GM04504 (cell line): ENCODE measurements at regions not wholly inside any gene's neighbourhood (a gene's known extent, or its start where the extent isn't known, plus 50 kb on each side); places are given as distances from the start of the nearest gene placed in this dataset.
A peak's percentile ranks its signal among the peaks of the same experiment; 100 is the strongest.

Experiments used
- DNase-seq: peaks from one replicate; pipeline ENCODE4 v3.0.0-alpha.2; 2012; ENCODE audit warnings: low read depth

DNA sequence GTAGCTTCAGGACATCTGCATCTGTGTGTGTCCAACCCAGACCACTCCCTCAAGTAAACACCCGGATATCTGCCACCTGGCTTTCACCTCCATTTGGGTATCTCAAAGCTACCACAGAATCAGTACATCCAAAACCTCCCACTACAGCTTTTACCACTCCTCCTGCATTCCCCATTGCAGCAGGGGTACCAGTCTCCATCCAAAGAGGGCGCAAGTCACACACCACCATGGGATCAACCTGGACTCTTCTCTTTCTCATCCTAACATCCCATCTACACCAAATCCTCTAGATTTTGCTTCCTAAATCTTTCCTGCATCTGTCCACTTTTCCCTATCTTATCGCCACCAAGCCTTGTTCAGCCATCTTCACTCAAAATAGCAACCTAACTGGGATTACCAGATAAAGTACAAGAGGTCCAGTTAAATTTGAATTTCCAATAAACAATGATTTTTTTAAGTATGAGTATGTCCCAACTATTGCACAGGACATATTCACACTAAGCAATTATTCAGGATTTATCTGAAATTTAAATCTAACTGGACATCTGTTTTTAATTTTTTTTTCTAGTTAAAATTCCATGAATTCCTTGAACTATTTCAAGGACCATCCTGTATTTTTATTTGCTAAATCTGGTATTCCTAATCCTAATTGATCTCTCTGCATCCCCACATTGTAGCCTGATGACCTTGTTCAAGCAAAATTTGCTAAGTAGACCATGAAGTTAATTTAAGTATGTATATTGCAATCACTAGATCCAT, 164.3 kb upstream of the MLN start:
- no peak for DNase-seq

DNA sequence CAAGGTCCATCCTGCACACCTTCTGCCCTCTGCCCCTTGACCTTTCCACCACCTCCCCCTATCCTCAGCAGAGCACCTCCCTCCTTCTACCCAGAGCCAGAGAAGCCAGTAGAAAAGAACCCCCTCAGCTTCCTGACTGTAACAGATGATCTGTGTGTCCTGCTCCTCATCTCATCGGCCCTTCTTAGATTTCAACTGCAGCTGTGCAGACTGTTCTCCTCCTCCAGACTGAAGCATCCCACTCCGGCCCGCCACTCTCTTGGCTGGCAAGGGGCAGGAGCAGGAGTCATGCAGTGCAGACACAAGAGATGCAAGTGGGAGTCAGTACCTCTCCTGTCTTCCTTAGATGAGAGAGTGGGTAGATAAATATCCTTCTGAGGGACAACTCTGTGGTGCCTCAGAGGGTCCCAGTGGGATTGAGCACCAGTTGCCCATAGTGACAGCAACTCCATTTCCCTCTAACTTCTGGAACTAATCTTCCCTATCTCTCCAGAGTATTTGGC, 163.5 kb upstream of the MLN start:
- no peak for DNase-seq

DNA sequence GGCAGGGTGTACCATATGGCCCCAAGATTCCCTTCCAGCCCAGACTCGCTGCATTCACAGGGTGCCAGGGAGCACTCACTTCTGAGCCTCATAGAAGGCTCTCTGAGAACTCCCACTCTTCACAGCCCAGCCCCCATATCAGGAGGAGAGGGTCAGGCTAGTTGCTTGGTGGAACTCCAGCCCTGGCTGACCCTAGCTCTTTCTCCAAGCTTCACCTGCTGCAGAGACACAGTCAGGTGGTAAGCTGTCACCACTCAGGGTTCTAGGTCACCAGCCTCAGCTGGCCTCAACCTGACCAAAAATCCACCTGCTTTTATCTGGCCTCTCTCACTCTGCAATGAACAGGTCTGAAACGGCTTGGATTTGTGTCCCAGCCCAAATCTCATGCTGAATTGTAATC, 162.7 kb upstream of the MLN start:
- no peak for DNase-seq

DNA sequence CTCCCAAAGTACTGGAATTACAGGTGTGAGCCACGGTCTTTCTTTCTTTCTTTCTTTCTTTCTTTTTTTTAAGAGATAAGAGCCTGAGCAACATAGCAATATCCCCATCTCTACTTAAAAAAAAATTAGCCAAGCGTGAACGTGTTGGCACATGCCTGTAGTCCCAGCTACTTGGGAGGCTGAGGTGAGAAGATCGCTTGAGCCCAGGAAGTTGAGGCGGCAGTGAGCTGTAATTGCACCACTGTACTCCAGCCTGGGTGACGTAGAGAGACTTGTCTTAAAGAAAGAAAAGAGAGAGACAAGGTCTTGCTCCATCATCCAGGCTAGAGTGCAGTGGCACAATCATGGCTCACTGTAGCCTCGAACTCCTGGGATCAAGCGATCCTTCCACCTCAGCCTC, 162.0 kb upstream of the MLN start:
- no peak for DNase-seq

DNA sequence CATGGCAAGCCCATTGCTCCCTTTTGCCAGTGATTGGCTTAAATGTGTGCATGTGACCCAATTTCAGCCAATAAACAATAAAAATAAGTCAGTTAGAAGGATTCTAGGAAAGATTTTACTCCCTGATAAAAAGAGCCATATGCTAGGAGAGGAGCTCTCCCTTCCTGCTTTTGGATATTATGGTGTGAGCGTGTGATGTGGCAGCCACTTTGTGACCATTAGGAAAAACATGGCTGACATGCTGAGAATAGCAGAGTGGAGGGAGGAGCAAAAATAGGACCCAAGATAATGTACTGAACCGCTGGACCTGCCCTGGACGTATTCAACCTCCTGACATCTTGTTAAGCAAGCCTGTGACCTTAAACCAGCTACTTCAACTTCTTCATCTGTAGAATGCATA, 160.6 kb upstream of the MLN start:
- no peak for DNase-seq

DNA sequence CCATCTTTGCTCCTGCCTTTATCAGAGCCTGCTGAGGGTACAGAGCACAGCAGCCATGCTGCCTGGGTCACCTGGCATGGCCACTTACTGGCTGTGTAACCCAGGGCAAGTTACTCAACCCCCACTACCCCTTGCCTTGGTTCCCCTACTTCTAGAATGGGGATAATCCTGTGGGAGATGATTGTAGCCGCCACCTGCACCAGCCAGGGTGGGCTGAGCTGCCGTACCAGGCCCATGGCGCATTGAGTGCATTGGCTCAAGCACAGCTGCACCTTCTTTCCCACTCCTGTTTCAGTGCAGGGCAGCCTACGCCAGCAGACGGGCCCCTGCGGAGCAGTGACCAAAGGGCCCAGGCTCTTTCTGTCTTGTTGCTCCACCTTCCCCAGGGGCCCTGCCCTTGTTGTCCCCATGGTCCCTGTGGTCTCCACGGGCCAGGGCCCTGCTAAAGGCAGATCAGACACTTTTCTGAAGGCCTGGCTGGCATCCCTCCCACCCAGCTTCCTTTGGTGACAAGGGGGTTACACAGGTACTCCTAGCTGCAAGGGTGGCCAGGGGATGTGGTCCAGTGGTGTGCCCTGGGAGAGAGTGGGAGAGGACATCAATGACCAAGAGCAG, 159.4 kb upstream of the MLN start:
- DNase-seq = no peak

DNA sequence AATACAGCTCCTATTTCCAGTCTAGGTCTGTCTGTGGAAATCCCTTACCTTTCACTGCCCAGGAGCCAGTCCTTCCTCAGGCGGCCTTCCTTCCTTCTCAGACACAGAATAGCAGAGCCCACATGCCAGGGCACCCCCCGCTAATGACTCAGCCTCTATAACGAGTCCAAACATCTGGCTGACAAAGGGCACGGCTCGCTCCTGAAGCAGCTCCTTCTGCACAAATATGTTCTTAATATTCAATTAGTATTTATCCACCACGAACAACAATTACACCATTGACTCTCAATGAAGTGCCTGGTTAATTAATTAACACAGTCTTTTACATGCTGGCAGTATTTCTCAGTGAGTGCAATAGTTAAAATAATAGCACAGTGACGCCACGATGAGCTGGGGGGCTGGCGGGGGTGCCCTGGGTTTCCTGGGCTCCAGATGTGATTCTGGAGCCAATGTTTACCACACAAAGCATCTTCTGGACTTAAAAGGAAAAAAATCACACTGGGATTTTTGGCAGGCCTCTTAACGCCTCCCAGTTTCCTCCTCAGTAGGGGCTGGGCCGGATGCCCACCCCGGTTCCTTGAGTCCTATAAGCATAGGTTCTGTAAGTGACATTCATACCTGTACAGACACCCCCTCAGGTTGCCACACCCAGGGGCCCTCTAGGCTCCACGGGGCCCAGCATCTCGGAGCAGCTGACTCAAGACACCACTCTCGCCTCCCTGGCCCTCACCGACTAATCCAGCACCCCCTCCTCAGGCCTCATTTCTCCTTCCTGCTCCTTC, 158.6 kb upstream of the MLN start:
- DNase-seq = peak; percentile 30

DNA sequence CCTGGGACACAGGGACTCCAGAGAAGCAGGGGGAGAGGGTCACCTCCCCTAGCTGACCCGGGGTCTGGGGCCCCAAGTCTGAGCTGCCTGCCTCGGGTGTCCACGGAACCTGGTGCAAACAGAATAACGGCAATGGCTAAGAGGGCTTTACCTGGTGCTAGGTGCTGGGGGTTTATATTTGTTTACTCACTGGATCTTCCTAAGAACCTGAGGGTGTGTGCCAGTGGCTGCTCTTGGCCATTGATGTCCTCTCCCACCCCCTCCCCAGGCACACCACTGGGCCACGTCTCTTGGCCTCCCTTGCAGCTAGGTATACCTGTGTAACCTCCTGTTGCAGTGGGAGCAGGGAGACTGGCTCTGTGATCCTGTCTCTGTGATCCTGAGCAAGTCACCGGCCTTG, 157.9 kb upstream of the MLN start:
- DNase-seq = no peak

DNA sequence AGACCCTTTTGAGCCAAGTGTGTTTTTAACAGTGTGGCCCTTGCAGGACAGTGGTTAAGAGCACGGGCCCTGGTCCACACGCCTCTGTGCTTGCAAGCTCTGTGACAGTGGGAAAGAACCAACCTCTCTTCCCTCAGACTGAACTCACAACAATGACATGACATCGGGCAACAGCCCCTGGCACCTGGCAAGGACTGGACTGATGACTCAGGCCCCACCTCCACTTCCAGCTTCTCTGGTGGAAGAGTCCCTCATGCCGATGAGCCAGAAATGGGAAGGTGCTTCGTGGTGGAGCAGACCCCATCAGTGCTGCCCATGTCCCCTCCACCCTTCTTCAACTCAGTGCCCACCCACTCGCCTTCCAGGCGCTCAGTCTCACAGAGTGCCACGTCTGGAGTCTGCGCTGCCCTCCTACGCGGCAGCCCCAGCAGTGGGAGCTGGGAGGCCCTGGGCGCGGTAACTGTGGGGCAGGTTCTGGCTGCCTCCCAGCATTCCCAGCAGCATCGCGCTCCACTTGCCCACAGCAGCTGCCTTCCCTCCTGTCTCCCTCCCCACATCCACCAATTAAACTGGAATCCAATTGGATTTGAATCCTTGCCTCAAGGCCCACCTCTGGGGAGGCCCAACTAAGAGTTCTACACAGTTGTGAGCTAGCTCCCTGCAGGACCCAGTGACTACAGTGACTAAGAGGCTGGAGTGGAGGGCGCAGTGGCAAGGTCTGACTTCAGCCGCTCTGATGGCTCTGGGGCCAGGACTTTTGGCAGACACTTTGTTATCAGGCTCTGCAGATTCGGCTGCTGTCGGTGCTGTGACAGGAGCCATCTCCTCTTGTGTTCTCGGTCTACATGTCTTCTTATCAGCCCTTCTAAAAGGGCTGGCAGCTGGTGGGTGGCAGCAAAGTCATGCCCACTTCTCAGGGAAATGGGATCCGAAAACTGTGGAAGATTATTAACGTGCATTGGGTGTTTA, 156.8 kb upstream of the MLN start:
- DNase-seq = no peak

DNA sequence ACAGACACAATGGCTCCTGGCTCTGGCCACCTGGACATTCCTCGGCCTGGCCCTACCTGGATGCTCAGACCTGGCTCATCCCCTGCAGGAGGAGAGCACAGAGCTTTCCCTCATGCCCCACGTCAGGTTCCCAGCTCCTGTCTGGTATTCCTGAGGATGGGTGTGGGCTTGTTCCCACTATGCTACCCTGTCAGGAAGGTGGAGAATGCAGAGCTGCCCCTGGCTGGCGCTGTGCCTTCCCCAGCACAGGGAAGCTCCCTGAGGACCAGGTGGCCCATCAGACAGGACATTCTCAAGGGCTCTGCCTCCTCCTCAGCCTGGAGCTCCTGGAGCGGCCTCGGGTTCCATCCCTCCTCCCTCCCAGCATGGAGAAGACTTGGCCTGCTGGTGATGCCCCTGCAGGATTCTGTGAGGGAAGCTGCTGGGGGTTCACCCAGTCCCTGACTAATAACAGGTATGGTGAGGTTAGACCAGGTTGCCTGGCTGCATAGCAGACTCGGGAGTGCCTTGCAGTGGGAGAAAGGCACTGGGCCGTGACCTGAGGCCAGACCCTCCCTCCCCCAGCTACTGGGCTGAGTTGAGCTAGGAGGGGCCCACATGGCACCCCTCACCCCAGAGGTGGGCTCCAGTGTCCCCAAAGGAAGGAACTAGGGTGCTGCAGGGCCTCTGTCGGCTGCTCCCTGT, 156.0 kb upstream of the MLN start:
- DNase-seq = no peak

DNA sequence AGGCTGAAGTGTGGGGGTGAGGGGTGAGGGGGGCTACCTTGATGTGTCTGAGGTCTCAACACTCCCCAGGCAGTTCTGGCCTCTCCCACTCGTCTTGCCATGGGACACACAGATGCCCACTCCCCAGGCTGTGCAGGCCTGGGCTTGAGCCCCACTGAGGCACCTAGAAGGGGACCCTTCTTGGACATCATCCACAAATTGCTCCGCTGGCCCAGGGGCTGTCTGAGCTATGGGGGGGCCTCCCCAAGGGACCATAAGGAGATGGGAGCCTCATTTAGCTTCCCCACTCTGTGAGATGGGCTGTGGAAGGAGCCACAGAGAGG, 155.5 kb upstream of the MLN start:
- no peak for DNase-seq

DNA sequence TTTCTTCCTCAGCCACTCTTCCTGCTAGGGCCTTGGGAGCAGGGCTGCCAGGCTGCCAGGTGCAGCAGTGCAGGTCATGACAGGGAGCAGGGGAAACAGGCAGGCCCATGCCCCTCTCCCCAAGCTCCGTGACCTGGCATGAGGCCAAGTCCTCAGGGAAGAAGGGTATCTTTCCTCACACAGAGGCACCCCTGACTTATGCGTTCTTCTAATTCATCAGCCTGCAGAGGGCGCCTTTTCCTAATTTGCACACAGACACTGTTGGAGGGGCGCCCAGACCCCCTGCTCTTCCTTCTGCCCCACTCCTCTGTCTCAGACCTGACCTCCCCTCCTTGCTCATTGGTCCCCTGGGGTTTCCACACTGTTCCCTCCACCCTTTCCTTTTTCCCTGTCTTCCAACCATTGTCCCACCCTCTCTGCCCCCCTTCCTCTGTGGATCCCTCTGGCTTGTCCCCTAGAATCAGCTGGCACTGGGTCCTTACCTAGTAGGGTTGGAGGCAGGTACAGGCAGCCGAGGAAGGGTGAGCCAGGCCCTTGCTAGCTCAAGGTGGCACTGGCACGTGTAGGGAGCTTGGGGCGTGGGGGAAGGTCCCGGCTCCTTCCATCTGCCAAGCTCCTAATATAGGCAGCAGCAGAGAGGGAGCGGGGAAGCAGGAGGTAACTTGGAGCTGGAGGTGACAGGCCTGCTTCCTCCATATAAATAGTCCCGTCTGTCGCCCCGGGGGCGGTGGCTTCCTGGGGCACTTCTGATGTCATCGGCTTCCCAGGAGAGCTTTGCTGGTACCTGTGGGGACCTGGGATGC, 154.9 kb upstream of the MLN start:
- no peak for DNase-seq

DNA sequence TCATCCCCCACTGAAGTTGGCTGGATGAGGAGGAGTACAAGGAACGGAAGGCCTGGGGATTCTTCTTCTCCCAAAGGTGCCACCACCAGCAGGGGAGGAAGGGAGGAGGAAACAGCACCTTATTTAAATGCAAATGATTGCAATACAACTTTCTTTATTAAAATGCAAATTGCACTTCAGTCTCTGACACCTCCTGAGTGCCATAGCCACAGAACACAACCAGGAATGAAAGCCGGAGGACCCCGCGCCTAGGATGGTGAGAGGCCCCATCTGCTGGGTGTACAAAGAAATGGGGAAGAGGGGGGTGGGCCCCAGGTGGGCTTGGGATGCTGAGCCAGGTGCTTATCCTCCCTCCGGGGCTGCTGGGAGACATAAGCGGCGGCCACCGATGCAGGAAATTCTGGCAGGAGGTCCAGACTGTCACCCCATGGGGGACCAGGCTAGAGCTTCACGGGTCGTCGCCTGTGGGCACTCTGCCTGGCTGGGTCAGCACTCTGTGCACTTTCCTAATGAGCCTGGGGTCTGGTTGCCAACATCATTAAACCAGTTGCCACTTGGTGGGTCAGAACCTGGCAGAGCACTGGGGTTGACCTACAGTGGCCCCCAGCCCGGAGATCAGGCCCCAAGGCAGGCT, 154.2 kb upstream of the MLN start:
- no peak for DNase-seq

DNA sequence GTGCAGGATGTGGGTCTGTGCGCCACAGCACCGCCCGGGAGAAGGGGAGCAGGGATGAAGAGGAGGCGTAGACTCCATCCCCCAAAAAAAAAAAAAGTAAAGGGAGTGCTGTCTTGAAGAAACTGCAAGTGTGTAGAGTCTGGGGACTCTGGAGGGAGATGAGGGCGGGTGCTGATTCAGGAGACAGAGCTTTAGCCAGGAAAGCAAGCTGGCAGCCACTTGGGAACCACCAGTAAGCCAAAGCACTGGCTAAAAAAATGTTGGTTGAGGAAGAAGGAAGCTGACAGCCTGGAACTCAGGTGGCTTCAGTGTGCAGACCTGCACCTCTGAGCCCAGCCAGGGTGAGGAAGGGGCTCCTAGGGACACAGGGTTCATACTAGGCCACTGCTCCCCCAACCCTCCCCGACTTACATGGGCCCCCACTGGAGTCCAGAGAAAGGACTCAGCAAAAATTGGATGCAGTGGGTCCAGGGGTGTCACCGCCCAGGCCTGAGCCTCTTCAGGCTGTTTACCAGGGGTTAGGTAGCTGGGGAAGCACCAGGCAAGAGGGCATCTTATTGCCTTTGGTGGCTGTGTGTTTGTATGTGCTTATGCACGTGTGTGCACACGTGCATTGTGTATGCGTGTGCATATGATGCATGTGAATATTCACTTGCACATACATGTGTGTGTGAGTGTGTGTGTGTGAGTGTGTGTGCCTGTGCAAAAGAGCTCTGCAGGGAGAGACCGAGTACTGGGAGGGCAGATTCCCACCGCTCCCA, 153.5 kb upstream of the MLN start:
- no peak for DNase-seq

DNA sequence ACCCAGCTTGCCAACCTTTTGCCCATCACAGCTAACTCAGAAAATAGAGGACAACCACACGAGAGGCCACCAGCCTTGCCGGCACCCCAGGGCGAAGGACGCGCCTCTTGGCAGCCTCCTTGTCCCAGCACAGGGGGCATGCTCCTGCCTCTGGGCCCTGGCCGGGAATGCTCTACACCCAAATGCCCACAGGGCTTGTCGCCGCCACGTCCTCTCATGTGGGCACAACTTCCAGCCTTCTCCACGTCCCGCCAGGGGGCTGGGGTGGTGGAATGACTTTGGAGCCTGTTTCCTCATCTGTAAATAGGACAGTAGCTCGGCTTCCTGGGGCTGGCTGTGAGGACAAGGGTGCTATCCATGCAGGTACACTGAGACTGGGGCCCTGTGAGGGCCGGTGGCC, 152.4 kb upstream of the MLN start:
- no peak for DNase-seq

DNA sequence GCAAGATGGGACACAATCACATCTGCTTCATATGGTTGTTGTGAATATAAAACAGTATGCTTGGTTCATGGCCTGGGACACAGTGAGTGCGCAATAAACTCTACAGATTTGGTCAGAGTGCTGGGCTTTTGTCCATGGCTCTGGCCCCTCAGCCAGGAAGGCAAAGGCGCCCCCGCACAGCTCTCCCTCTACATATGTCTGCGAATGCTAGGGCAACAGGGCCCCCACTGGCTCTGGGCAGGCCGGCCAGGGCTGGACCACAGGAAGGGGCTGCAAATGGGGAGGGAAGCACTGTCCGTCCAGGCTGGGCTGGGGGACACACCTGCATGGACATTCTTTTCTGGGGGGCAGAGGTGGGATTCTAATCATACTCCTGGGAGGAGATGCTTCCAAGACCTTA, 151.8 kb upstream of the MLN start:
- DNase-seq = no peak

DNA sequence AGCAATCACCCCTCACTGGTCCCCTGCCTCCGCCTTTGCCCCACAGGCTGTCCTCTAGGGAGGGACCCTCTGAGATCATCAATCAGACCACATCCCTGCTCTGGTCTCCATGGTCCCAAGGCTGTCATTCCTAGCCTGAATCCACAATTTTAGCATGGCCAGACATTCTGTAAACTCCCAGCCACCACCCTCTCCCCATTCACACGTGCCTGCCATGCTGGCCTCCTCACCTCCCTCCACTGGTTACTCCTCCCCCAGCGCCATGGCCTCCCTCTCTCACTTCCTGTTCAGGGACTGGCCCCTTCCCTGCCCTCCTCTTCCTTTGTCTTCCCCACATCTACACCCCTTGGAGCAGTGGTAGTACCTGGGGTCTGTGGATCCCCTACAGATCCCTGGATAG, 150.7 kb upstream of the MLN start:
- no peak for DNase-seq

DNA sequence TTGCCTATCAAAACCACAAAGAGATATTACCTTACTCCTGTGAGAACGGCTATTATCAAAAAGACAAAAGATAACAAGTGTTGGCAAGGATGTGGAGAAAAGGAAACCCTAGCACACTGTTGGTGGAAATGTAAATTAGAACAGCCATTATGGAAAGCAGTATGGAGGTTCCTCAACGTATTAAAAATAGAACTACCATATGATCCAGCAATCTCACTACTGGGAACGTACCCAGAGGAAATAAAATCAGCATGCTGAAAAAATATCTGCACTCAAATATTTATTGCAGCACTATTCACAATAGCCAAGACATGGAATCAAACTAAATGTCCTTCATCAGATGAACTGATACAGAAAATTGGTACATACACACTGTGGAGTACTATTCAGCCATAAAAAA, 149.4 kb upstream of the MLN start:
- DNase-seq = no peak

DNA sequence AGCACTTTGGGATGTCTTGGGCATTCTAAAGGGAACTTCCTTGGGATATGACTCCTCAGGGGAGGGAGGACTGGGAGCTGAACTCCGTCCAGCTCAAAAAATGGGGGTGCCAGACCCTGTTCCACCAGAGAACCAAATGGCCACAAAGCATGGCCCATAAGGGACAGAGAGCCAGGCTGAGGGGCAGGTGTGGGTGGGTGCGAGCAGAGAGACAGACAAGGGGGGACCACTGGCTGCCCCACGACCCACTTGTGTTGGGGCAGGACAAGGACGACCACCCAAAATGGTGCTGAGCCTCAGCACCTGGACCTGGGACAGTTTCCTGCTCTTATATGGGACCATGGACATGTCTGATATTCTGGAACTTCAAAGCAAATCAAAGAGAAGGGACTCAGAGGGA, 148.2 kb upstream of the MLN start:
- no peak for DNase-seq
